Large intestine (tissue), 3 donors: ENCODE measurements at regions not wholly inside any gene's neighbourhood (a gene's known extent, or its start where the extent isn't known, plus 50 kb on each side); places are given as distances from the start of the nearest gene placed in this dataset.
A peak's percentile ranks its signal among the peaks of the same experiment; 100 is the strongest.

Experiments
- DNase-seq, 2 donors: peaks; one replicate each; pipeline versions ENCODE4 v3.0.0 to v3.0.0-alpha.2; 2013
- H3K27ac ChIP-seq: one replicate; pipeline ENCODE4 v1.5.1; 2013; ENCODE audit warnings: low read length
- H3K27me3 ChIP-seq: 2 replicates; pipeline ENCODE4 v1.6.1; 2013; ENCODE audit warnings: low read length; ENCODE audit not compliant: control insufficient read depth, insufficient read depth
- H3K36me3 ChIP-seq: 2 replicates; pipeline ENCODE4 v1.6.1; 2013; ENCODE audit warnings: low read length; ENCODE audit not compliant: control insufficient read depth, insufficient read depth
- H3K4me1 ChIP-seq: one replicate; pipeline ENCODE4 v1.6.1; 2013; ENCODE audit warnings: low read length; ENCODE audit not compliant: control insufficient read depth, insufficient read depth
- H3K4me3 ChIP-seq: one replicate; pipeline ENCODE4 v1.5.1; 2013; ENCODE audit warnings: low read length
- H3K9me3 ChIP-seq: one replicate; pipeline ENCODE4 v1.6.1; 2013; ENCODE audit warnings: mild to moderate bottlenecking, low read depth, low read length, moderate library complexity; ENCODE audit not compliant: control insufficient read depth
- WGBS: methylation state at CpG from one replicate; pipeline ENCODE4 v1.1.5; 2013; ENCODE audit warnings: low lambda C conversion rate; ENCODE audit not compliant: insufficient coverage; 5-methylcytosine and 5-hydroxymethylcytosine counted together

GRCh38 chr3:124273651-124274050, 281.7 kb upstream of the ROPN1 start:
- H3K4me3 ChIP-seq: no peak overlapping the region
- no peaks in the 10 kb centered on the region for H3K4me1 ChIP-seq
- DNase-seq: no peak
- H3K27ac ChIP-seq: no peak overlapping the region
- no peaks in the 10 kb centered on the region for H3K27me3 ChIP-seq
- no peaks in the 10 kb centered on the region for H3K36me3 ChIP-seq
- WGBS: no CpG with 5 or more reads among the region's 3 CpGs
- H3K9me3 ChIP-seq: no peaks in the 10 kb centered on the region

- H3K27me3 ChIP-seq: no peaks in the 10 kb centered on the region
- no peak for DNase-seq
- no peaks in the 10 kb centered on the region for H3K9me3 ChIP-seq
- H3K27ac ChIP-seq: no peak overlapping the region
- WGBS: no CpG with 5 or more reads among the region's 8 CpGs
- H3K36me3 ChIP-seq: no peaks in the 10 kb centered on the region
- no peaks in the 10 kb centered on the region for H3K4me1 ChIP-seq
- H3K4me3 ChIP-seq: no peak overlapping the region
Observed at GRCh38 chr3:124274051-124274450, 282.1 kb upstream of the ROPN1 start.

GRCh38 chr3:124275412-124275811, 283.5 kb upstream of the ROPN1 start:
- no peak overlapping the region for H3K4me3 ChIP-seq
- no peaks in the 10 kb centered on the region for H3K4me1 ChIP-seq
- DNase-seq: no peak
- H3K36me3 ChIP-seq: no peaks in the 10 kb centered on the region
- no peaks in the 10 kb centered on the region for H3K9me3 ChIP-seq
- H3K27me3 ChIP-seq: no peaks in the 10 kb centered on the region
- no CpG with 5 or more reads among the region's 1 CpG for WGBS
- no peak overlapping the region for H3K27ac ChIP-seq

GRCh38 chr3:124276133-124276532, 284.2 kb upstream of the ROPN1 start:
- Histone ChIP-seq H3K27ac (no peak overlapping the region), H3K27me3 (no peaks in the 10 kb centered on the region), H3K4me3 (no peak overlapping the region), H3K9me3 (no peaks in the 10 kb centered on the region), H3K4me1 (no peaks in the 10 kb centered on the region), H3K36me3 (no peaks in the 10 kb centered on the region)
- no peak for DNase-seq
- WGBS: no CpG with 5 or more reads among the region's 3 CpGs

GRCh38 chr3:124276539-124277143, 284.7 kb upstream of the ROPN1 start:
- no CpG with 5 or more reads among the region's 8 CpGs for WGBS
- no peaks in the 10 kb centered on the region for H3K4me1 ChIP-seq
- H3K27me3 ChIP-seq: no peaks in the 10 kb centered on the region
- no peak for DNase-seq
- no peak overlapping the region for H3K27ac ChIP-seq
- H3K36me3 ChIP-seq: no peaks in the 10 kb centered on the region
- H3K9me3 ChIP-seq: no peaks in the 10 kb centered on the region
- no peak overlapping the region for H3K4me3 ChIP-seq

GRCh38 chr3:124277144-124277890, 285.4 kb upstream of the ROPN1 start:
- Histone ChIP-seq H3K4me3 (no peak overlapping the region), H3K27me3 (no peaks in the 10 kb centered on the region), H3K36me3 (no peaks in the 10 kb centered on the region), H3K4me1 (no peaks in the 10 kb centered on the region), H3K27ac (no peak overlapping the region), H3K9me3 (no peaks in the 10 kb centered on the region)
- WGBS: 60% methylated on average over 2 of the region's 10 CpGs
- DNase-seq: no peak

- no peaks in the 10 kb centered on the region for H3K27me3 ChIP-seq
- no peaks in the 10 kb centered on the region for H3K9me3 ChIP-seq
- WGBS: 100% methylated on average over 2 of the region's 6 CpGs
- H3K4me1 ChIP-seq: no peaks in the 10 kb centered on the region
- H3K36me3 ChIP-seq: no peaks in the 10 kb centered on the region
- no peak overlapping the region for H3K4me3 ChIP-seq
- H3K27ac ChIP-seq: no peak overlapping the region
- peak in 1 of 2 donors; percentile 16 for DNase-seq
Observed at GRCh38 chr3:124281453-124282316, 289.8 kb upstream of the ROPN1 start.

GRCh38 chr3:124282751-124283651, 291.1 kb upstream of the ROPN1 start:
- WGBS: no CpG with 5 or more reads among the region's 3 CpGs
- no peaks in the 10 kb centered on the region for H3K27me3 ChIP-seq
- H3K36me3 ChIP-seq: no peaks in the 10 kb centered on the region
- DNase-seq: no peak
- H3K4me1 ChIP-seq: no peaks in the 10 kb centered on the region
- H3K4me3 ChIP-seq: no peak overlapping the region
- H3K27ac ChIP-seq: no peak overlapping the region
- H3K9me3 ChIP-seq: no peaks in the 10 kb centered on the region

- no peak overlapping the region for H3K27ac ChIP-seq
- no CpG with 5 or more reads among the region's 2 CpGs for WGBS
- H3K27me3 ChIP-seq: no peaks in the 10 kb centered on the region
- H3K9me3 ChIP-seq: no peaks in the 10 kb centered on the region
- H3K36me3 ChIP-seq: no peaks in the 10 kb centered on the region
- no peak overlapping the region for H3K4me3 ChIP-seq
- H3K4me1 ChIP-seq: no peaks in the 10 kb centered on the region
- no peak for DNase-seq
Observed at GRCh38 chr3:124283652-124284023, 291.7 kb upstream of the ROPN1 start.

- no peaks in the 10 kb centered on the region for H3K36me3 ChIP-seq
- H3K27ac ChIP-seq: no peak overlapping the region
- no peaks in the 10 kb centered on the region for H3K4me1 ChIP-seq
- H3K4me3 ChIP-seq: no peak overlapping the region
- no peak for DNase-seq
- H3K27me3 ChIP-seq: no peaks in the 10 kb centered on the region
- H3K9me3 ChIP-seq: no peaks in the 10 kb centered on the region
Observed at GRCh38 chr3:124288996-124289395, 297.1 kb upstream of the ROPN1 start.
